GM21390 (cell line): ENCODE measurements at regions not wholly inside any gene's neighbourhood (a gene's known extent, or its start where the extent isn't known, plus 50 kb on each side); places are given as distances from the start of the nearest gene placed in this dataset.

ENCODE experiments used
- ATAC-seq: cut with Tn5 transposase; IDR thresholded peaks from one replicate; pipeline ENCODE4 v1.9.1; 2021; ENCODE audit not compliant: unreplicated experiment

GRCh38 chr2:146027156-146027555, 1507.2 kb upstream of the ZEB2 start:
- ATAC-seq = no peak

GRCh38 chr2:146025519-146025918, 1505.6 kb upstream of the ZEB2 start:
- no peak for ATAC-seq

- no peak for ATAC-seq
These were observed 1504.4 kb upstream of the ZEB2 start for GRCh38 chr2:146024212-146024743.

- ATAC-seq = no peak
These were observed 1484.5 kb upstream of the ZEB2 start for GRCh38 chr2:146004462-146004861.

GRCh38 chr2:146003337-146003736, 1483.4 kb upstream of the ZEB2 start:
- no peak for ATAC-seq

GRCh38 chr2:145994910-145995309, 1475.0 kb upstream of the ZEB2 start:
- no peak for ATAC-seq

GRCh38 chr2:145992572-145992971, 1472.7 kb upstream of the ZEB2 start:
- no peak for ATAC-seq

- no peak for ATAC-seq
These were observed 1467.9 kb upstream of the ZEB2 start for GRCh38 chr2:145987793-145988192.

- no peak for ATAC-seq
These were observed 1465.6 kb upstream of the ZEB2 start for GRCh38 chr2:145985517-145985916.

GRCh38 chr2:145984580-145984979, 1464.7 kb upstream of the ZEB2 start:
- ATAC-seq = no peak

GRCh38 chr2:145980318-145980717, 1460.4 kb upstream of the ZEB2 start:
- ATAC-seq = no peak

GRCh38 chr2:145975406-145975805, 1455.5 kb upstream of the ZEB2 start:
- no peak for ATAC-seq

- no peak for ATAC-seq
These were observed 1441.9 kb upstream of the ZEB2 start for GRCh38 chr2:145961846-145962245.

GRCh38 chr2:145960479-145961163, 1440.7 kb upstream of the ZEB2 start:
- ATAC-seq = no peak

- no peak for ATAC-seq
These were observed 1438.7 kb upstream of the ZEB2 start for GRCh38 chr2:145958611-145959010.

GRCh38 chr2:145957929-145958328, 1438.0 kb upstream of the ZEB2 start:
- no peak for ATAC-seq

- ATAC-seq = no peak
These were observed 1420.0 kb upstream of the ZEB2 start for GRCh38 chr2:145939949-145940348.

- ATAC-seq = no peak
These were observed 1415.1 kb upstream of the ZEB2 start for GRCh38 chr2:145935016-145935415.

- no peak for ATAC-seq
These were observed 1412.0 kb upstream of the ZEB2 start for GRCh38 chr2:145931781-145932395.

GRCh38 chr2:145930318-145930717, 1410.4 kb upstream of the ZEB2 start:
- ATAC-seq = no peak

GRCh38 chr2:145927131-145927950, 1407.4 kb upstream of the ZEB2 start:
- ATAC-seq = no peak

- no peak for ATAC-seq
These were observed 1405.7 kb upstream of the ZEB2 start for GRCh38 chr2:145925591-145925990.
